ENCODE measurements at regions not wholly inside any gene's neighbourhood (a gene's known extent, or its start where the extent isn't known, plus 50 kb on each side); places are given as distances from the start of the nearest gene placed in this dataset.

GRCh38 chr1:29658688-29659087 is 422.4 kb downstream of the PTPRU start:
- DNase-seq = no peak

- DNase-seq = no peak
These were observed 421.5 kb downstream of the PTPRU start for GRCh38 chr1:29657816-29658215.

- no peak for DNase-seq
These were observed 419.9 kb downstream of the PTPRU start for GRCh38 chr1:29655945-29656850.

DNA sequence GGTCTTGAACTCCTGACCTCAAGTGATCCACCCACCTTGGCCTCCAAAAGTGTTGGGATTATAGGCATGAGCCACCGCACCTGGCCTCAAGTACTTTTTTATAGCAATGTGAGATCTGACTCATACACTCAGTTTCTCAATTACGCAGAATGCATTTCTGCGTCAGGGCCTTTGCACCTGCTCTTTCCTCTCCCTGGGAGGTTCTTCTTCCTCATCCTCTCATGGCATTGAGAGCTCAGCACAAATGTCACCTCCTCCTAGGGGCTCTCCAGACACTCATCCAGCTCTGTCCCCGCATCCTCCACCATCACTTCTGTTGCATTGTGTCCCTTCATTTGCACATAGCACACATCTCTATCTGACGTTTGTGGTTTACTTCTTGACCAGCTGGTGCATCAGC is 418.8 kb downstream of the PTPRU start:
- DNase-seq = no peak

DNA sequence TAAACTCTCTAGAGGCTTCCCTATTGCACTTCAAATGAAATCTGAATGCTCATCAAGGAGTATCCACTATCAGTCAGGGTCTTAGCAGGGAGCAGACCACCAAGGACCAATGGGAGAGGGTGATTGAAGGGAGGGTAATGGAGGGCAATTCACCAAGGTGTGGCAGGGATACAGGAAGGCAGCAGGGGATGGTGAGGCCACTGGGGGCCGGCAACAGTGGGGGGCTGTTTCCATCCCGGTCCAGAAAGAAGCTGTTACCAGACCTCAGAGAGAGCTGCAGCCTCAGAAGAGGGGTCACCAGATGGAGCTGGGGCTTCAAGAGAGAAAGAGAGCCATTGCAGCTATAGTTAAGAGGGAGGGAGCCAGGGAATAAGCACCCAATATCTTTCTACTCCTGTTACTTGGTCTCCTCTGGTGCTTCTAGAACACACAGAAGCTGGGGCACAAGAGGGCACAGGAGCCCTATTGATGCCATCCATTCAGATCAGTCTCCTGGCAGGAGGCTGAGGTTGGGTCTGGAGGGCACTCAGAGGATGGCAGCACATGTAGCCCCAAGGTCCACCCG is 417.6 kb downstream of the PTPRU start:
- no peak for DNase-seq

- DNase-seq = no peak
These were observed 416.9 kb downstream of the PTPRU start for GRCh38 chr1:29653034-29653810.

- no peak for DNase-seq
These were observed 415.7 kb downstream of the PTPRU start for GRCh38 chr1:29651684-29652665.

GRCh38 chr1:29651246-29651645 is 414.9 kb downstream of the PTPRU start:
- DNase-seq = no peak

- no peak for DNase-seq
These were observed 414.2 kb downstream of the PTPRU start for GRCh38 chr1:29650476-29650875.

- DNase-seq = no peak
These were observed 413.7 kb downstream of the PTPRU start for GRCh38 chr1:29650041-29650400.

DNA sequence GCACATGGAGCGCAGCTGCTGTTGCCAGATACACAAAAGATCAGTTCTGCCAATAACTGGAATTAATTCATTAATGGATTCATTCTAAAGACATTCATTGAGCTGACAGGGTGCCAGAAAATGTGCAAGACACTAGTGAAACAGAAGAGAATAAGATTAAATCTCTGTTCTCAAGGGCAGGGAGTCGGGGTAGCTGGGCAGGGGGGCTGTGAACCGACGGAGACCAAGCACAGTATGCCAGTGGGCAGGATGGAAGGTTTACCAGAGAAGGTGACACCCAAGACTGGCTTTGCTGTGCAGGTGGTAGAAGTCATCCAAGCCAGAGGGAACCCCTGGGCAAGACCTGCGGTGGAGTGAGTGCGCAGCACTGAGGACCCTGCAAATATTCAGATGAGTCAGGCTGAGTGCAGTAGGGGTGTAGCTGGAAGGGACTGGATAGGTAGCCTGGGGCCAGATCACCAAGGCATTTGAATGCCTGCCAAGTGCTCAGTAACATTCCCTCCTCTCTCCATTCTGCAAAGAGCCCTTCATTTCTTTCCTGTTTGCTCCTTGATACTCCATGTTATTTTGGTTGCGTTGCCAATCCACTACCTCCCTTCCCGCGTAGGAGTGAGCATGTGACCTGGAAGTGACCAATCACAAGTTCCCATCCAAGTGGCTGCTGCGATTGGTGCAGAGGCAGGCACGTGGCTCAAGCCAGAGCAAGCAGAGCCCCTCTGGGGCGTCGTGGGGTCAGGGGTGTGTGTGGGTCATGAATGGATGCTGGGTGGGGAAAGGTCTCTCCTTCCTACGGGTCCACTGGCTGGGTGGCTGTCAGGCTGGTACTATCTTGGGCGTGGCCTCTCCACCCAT is 413.1 kb downstream of the PTPRU start:
- no peak for DNase-seq

- no peak for DNase-seq
These were observed 412.5 kb downstream of the PTPRU start for GRCh38 chr1:29648798-29649188.

DNA sequence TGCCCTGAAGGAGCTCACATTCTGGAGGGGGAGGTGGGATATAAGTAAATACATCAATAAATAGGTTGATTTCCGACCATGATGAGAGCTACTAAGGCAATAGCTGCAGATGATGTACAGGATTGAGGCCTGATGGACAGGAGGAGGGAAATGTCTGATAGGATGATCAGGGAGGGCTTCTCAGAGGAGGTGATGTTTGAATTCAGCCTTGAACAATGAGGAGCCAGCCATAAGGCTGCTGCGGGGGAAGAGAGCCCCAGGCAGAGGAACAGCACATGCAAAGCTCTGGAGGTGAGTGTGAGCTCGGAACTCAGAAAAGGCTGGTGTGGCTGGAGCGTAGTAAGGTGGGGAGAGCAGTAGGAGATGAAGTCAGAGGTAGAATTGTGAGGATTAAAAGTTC is 411.7 kb downstream of the PTPRU start:
- DNase-seq = no peak

DNA sequence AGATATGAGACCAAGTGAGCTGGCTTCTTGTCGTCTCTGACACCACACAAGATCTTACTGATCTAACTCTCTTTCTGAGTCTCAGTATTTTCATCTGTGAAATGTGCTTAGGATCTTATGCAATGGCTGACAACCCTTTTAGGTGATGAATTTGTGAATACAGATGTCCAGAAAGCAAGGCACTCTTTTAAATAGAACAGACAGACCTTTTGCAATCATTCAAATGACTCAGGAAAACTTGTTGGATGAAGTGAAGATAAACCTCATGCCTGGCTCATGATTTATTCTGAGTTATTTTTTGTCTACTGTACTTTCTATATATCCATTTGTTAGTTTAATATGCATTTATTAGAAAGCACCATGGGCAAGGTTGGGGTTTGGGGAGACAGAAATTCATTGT is 411.3 kb downstream of the PTPRU start:
- no peak for DNase-seq

DNA sequence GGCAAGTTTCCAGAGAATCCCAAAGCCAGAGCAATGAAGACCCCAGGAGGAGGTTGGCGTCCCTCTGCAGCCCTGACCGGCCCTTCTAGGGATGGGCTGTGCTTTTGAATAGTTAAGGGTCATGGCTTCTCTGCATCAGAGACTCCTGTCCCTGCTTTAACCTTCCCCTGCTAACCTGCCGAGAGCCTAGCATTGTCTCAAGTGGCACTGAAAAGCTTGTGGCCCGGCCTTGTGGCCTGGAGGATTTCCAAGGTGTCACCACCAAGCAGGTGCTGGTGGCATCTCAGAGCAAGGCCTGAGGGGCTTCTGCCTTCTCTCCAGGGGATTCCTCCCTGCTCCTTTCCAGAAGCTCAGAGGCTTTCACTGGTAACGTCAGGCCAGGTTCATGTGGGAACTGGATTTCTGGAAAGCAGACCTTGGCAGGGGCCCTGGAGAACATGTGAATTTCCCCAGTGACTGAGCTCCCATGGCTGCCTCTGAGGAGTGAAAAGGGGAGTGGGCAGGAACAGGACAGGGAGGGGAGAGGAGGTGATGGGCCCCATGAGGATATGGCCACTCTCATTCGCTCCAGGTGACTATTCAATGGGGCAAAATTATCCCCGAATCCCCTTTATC is 409.9 kb downstream of the PTPRU start:
- no peak for DNase-seq

GRCh38 chr1:29645586-29645985 is 409.3 kb downstream of the PTPRU start:
- no peak for DNase-seq

- no peak for DNase-seq
These were observed 408.5 kb downstream of the PTPRU start for GRCh38 chr1:29644812-29645211.

- DNase-seq = no peak
These were observed 407.6 kb downstream of the PTPRU start for GRCh38 chr1:29643838-29644440.

DNA sequence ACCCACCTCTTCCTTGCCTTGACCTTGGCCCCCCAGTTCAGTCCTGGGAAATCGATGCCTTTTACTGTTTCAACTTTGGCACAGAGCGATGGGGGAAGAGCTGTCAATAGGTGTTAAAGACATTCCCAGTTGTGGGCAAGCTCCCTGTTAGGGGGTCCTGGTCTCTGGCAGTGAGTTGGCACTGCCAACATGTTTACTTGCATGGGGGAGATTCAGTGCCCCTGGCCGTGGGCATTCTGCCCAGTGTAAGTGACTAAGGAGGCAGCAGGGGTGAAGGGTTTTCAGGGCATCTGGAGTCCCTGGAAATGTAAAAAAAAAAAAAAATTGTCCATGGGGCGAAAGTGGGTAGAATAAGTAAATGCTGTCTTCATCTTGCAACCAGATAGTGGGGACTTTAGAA is 407.0 kb downstream of the PTPRU start:
- no peak for DNase-seq

GRCh38 chr1:29642519-29642918 is 406.2 kb downstream of the PTPRU start:
- no peak for DNase-seq

DNA sequence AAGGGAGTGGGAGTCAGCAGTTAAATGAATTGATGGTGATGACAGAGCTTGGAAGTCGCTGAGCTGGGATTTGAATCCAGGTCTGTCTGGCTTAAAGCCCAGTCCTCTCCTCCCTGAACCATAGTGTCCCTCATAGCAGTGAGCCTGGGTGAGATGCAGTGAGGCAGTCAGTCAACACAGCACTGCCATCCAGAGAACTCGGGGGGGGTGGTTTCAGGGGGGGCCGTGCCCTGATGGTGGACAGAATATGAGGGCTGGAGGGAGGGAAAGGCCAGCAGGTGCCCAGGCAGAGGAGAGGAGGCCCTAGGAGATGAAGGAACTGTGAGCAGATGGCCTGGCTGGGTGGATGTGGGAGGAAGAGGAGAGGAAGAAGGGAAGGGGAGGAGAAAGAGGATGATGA is 405.6 kb downstream of the PTPRU start:
- no peak for DNase-seq

All from NCI-H524 treated with DMSO at 0.1 percent for 48 hours (cell line).